ENCODE measurements at regions not wholly inside any gene's neighbourhood (a gene's known extent, or its start where the extent isn't known, plus 50 kb on each side); places are given as distances from the start of the nearest gene placed in this dataset.

- DNase-seq (ENCODE audit: low read depth, low spot score), result no peak
These were observed 495.8 kb downstream of the PDCD6IP start for GRCh38 chr3:34294240-34294639.

- DNase-seq (ENCODE audit: low read depth, low spot score), result no peak
These were observed 498.4 kb downstream of the PDCD6IP start for GRCh38 chr3:34296796-34297195.

GRCh38 chr3:34298653-34299052 is 500.2 kb downstream of the PDCD6IP start:
- no peak for DNase-seq (ENCODE audit: low read depth, low spot score)

- no peak for DNase-seq (ENCODE audit: low read depth, low spot score)
These were observed 502.2 kb downstream of the PDCD6IP start for GRCh38 chr3:34300621-34301020.

GRCh38 chr3:34301313-34301712 is 502.9 kb downstream of the PDCD6IP start:
- DNase-seq (ENCODE audit: low read depth, low spot score), result no peak

- DNase-seq (ENCODE audit: low read depth, low spot score), result no peak
These were observed 506.8 kb downstream of the PDCD6IP start for GRCh38 chr3:34305266-34305665.

- DNase-seq (ENCODE audit: low read depth, low spot score), result no peak
These were observed 514.3 kb downstream of the PDCD6IP start for GRCh38 chr3:34312684-34313083.

- DNase-seq (ENCODE audit: low read depth, low spot score), result no peak
These were observed 521.5 kb downstream of the PDCD6IP start for GRCh38 chr3:34319881-34320280.

GRCh38 chr3:34323517-34323916 is 525.1 kb downstream of the PDCD6IP start:
- DNase-seq (ENCODE audit: low read depth, low spot score), result no peak

- no peak for DNase-seq (ENCODE audit: low read depth, low spot score)
These were observed 548.2 kb downstream of the PDCD6IP start for GRCh38 chr3:34346656-34347055.

- no peak for DNase-seq (ENCODE audit: low read depth, low spot score)
These were observed 553.7 kb downstream of the PDCD6IP start for GRCh38 chr3:34351882-34352777.

GRCh38 chr3:34352778-34353331 is 554.4 kb downstream of the PDCD6IP start:
- DNase-seq (ENCODE audit: low read depth, low spot score), result no peak

GRCh38 chr3:34357461-34357860 is 559.0 kb downstream of the PDCD6IP start:
- DNase-seq (ENCODE audit: low read depth, low spot score), result no peak

GRCh38 chr3:34359064-34359463 is 560.6 kb downstream of the PDCD6IP start:
- no peak for DNase-seq (ENCODE audit: low read depth, low spot score)

- DNase-seq (ENCODE audit: low read depth, low spot score), result no peak
These were observed 562.3 kb downstream of the PDCD6IP start for GRCh38 chr3:34360713-34361112.

GRCh38 chr3:34361921-34362320 is 563.5 kb downstream of the PDCD6IP start:
- DNase-seq (ENCODE audit: low read depth, low spot score), result no peak

- no peak for DNase-seq (ENCODE audit: low read depth, low spot score)
These were observed 564.5 kb downstream of the PDCD6IP start for GRCh38 chr3:34362910-34363309.

- no peak for DNase-seq (ENCODE audit: low read depth, low spot score)
These were observed 565.5 kb downstream of the PDCD6IP start for GRCh38 chr3:34363881-34364280.

- no peak for DNase-seq (ENCODE audit: low read depth, low spot score)
These were observed 565.9 kb downstream of the PDCD6IP start for GRCh38 chr3:34364335-34364734.

- no peak for DNase-seq (ENCODE audit: low read depth, low spot score)
These were observed 566.8 kb downstream of the PDCD6IP start for GRCh38 chr3:34365231-34365630.

GRCh38 chr3:34365771-34366170 is 567.3 kb downstream of the PDCD6IP start:
- DNase-seq (ENCODE audit: low read depth, low spot score), result no peak

- DNase-seq (ENCODE audit: low read depth, low spot score), result no peak
These were observed 569.1 kb downstream of the PDCD6IP start for GRCh38 chr3:34367521-34367920.

GRCh38 chr3:34374521-34374920 is 576.1 kb downstream of the PDCD6IP start:
- no peak for DNase-seq (ENCODE audit: low read depth, low spot score)

All from iPS DF 19.7 (cell line).